CD14-positive monocyte (primary cell): ENCODE measurements at regions not wholly inside any gene's neighbourhood (a gene's known extent, or its start where the extent isn't known, plus 50 kb on each side); places are given as distances from the start of the nearest gene placed in this dataset.
"Not testable (repeated sequence)": the region's sequence is repeated elsewhere in the genome, so short reads cannot be mapped to it uniquely, and the experiment has no call there.

Experiments
- DNase-seq, 3 donors: peaks; one replicate each; pipeline ENCODE4 v3.0.0-alpha.2; 2011 to 2022
- H2AFZ ChIP-seq: 2 replicates; pipeline ENCODE4 v1.6.0; 2012; ENCODE audit warnings: mild to moderate bottlenecking, low read depth, low read length, inconsistent platforms; ENCODE audit not compliant: insufficient read depth, poor library complexity, severe bottlenecking
- H3K27ac ChIP-seq, 2 donors: 1 replicate in 1 of 2; 2 replicates in 1 of 2; pipeline ENCODE4 v1.5.1; 2012 to 2013; ENCODE audit warnings: low read length in 2 of 2, control low read depth in 1 of 2, inconsistent platforms in 1 of 2, low read depth in 1 of 2, mild to moderate bottlenecking in 1 of 2
- H3K27me3 ChIP-seq, 2 donors: one replicate each; pipeline versions ENCODE4 v1.6.0 to v1.6.1; 2011 to 2013; ENCODE audit warnings: low read length in 2 of 2; ENCODE audit not compliant: control insufficient read depth in 2 of 2, insufficient read depth in 2 of 2
- H3K36me3 ChIP-seq, 2 donors: replicated peaks in 1 of 2; 1 replicate in 1 of 2; 2 replicates in 1 of 2; pipeline versions ENCODE4 v1.5.1 to v1.6.1; 2012 to 2013; ENCODE audit warnings: low read length in 2 of 2, control low read depth in 1 of 2, inconsistent platforms in 1 of 2, mild to moderate bottlenecking in 1 of 2; ENCODE audit not compliant: insufficient read depth in 2 of 2, control insufficient read depth in 1 of 2
- H3K4me1 ChIP-seq, 2 donors: 1 replicate in 1 of 2; 2 replicates in 1 of 2; pipeline versions ENCODE4 v1.5.1 to v1.6.1; 2012 to 2013; ENCODE audit warnings: low read length in 2 of 2, control low read depth in 1 of 2, inconsistent platforms in 1 of 2, mild to moderate bottlenecking in 1 of 2, moderate library complexity in 1 of 2; ENCODE audit not compliant: insufficient read depth in 2 of 2, control insufficient read depth in 1 of 2
- H3K4me2 ChIP-seq: replicated peaks from 2 replicates; pipeline ENCODE3; 2012; ENCODE audit warnings: low read length, moderate library complexity, mild to moderate bottlenecking; ENCODE audit not compliant: poor library complexity, severe bottlenecking; ENCODE audit errors: extremely low read depth
- H3K4me3 ChIP-seq, 3 experiments: fragments of 200-600 bp in 1 of 3; sonication (generic) in 1 of 3; replicated peaks in 1 of 3; 1 replicate in 2 of 3; 2 replicates in 1 of 3; pipeline ENCODE4 v1.5.1; 2011 to 2013; ENCODE audit warnings: low read length in 3 of 3, mild to moderate bottlenecking in 3 of 3, control low read depth in 2 of 3, low read depth in 2 of 3, inconsistent platforms in 1 of 3, moderate library complexity in 1 of 3
- H3K79me2 ChIP-seq: 2 replicates; pipeline ENCODE4 v1.6.0; 2012; ENCODE audit warnings: mild to moderate bottlenecking, control low read depth, inconsistent platforms, low read length, moderate library complexity; ENCODE audit not compliant: insufficient read depth
- H3K9ac ChIP-seq: 2 replicates; pipeline ENCODE4 v1.6.0; 2017; ENCODE audit warnings: low read length, mild to moderate bottlenecking; ENCODE audit not compliant: insufficient read depth, poor library complexity, severe bottlenecking
- H3K9me3 ChIP-seq, 2 donors: replicated peaks in 1 of 2; 1 replicate in 1 of 2; 2 replicates in 1 of 2; pipeline versions ENCODE4 v1.5.1 to v1.6.1; 2012 to 2013; ENCODE audit warnings: low read length in 2 of 2, control low read depth in 1 of 2; ENCODE audit not compliant: control insufficient read depth in 1 of 2, insufficient read depth in 1 of 2
- H4K20me1 ChIP-seq: 2 replicates; pipeline ENCODE4 v1.6.0; 2012; ENCODE audit warnings: mild to moderate bottlenecking, low read length, control low read depth, moderate library complexity; ENCODE audit not compliant: insufficient read depth
- H3K27ac Mint-ChIP-seq, 7 donors: one replicate each; pipeline ENCODE4 v1.8.0; 2020; ENCODE audit warnings: mild to moderate bottlenecking in 7 of 7, mixed read lengths in 7 of 7, moderate library complexity in 6 of 7, inconsistent platforms in 2 of 7
- H3K27me3 Mint-ChIP-seq, 3 donors: one replicate each; pipeline ENCODE4 v1.8.0; 2021 to 2022; ENCODE audit warnings: low read depth in 3 of 3, mild to moderate bottlenecking in 3 of 3, mixed read lengths in 3 of 3, moderate library complexity in 3 of 3, inconsistent platforms in 1 of 3
- H3K36me3 Mint-ChIP-seq, 2 donors: one replicate each; pipeline ENCODE4 v1.8.0; 2020; ENCODE audit warnings: mixed read lengths in 2 of 2, inconsistent platforms in 1 of 2, mild to moderate bottlenecking in 1 of 2
- H3K4me1 Mint-ChIP-seq: one replicate; pipeline ENCODE4 v1.8.0; 2020; ENCODE audit warnings: mild to moderate bottlenecking, mixed read lengths
- H3K4me3 Mint-ChIP-seq, 2 donors: one replicate each; pipeline ENCODE4 v1.8.0; 2020; ENCODE audit warnings: mild to moderate bottlenecking in 2 of 2, mixed read lengths in 2 of 2, moderate library complexity in 1 of 2
- H3K9me3 Mint-ChIP-seq, 7 donors: one replicate each; pipeline ENCODE4 v1.8.0; 2020 to 2022; ENCODE audit warnings: mixed read lengths in 7 of 7, mild to moderate bottlenecking in 6 of 7, moderate library complexity in 6 of 7, inconsistent platforms in 2 of 7
- WGBS: methylation state at CpG from one replicate; pipeline ENCODE4 v1.1.5; 2013; ENCODE audit warnings: missing lambda C conversion rate; ENCODE audit not compliant: insufficient coverage; 5-methylcytosine and 5-hydroxymethylcytosine counted together
- intact Hi-C, 2 donors: fragments of 100-400 bp; cut with micrococcal nuclease; formaldehyde crosslinking; loops; one replicate each; pipeline versions ENCODE4 v1.15.0 to v1.15.1; 2023
- TF ChIP-seq, protein P1 (sequence below): fragments of 200-600 bp; IDR thresholded peaks from one replicate; pipeline ENCODE4 v1.8.0; 2022; ENCODE audit warnings: antibody characterized with exemption, mild to moderate bottlenecking

DNA sequence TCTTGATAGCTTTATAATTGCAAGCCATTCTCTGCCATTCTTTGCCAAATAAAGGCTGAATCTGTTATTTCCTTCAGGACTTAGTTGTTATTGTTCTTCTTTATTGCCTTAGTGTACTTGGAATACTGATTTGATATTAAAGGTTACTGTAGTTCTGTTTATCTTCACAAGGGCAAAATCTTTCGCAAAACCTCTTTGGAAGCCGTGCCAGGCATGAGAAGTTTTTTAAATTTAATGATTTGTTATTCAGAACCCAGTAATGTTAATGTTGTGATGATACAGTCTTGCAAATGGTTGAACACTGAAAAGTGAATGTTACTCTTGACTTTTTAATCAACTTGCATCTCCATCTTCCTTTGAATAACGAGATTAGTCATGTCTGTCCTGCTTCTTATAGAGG lies 1225.2 kb upstream of the GOT2 start:
- H3K27me3 ChIP-seq: no peaks in the 10 kb centered on the region
- TF ChIP-seq, protein P1, sequence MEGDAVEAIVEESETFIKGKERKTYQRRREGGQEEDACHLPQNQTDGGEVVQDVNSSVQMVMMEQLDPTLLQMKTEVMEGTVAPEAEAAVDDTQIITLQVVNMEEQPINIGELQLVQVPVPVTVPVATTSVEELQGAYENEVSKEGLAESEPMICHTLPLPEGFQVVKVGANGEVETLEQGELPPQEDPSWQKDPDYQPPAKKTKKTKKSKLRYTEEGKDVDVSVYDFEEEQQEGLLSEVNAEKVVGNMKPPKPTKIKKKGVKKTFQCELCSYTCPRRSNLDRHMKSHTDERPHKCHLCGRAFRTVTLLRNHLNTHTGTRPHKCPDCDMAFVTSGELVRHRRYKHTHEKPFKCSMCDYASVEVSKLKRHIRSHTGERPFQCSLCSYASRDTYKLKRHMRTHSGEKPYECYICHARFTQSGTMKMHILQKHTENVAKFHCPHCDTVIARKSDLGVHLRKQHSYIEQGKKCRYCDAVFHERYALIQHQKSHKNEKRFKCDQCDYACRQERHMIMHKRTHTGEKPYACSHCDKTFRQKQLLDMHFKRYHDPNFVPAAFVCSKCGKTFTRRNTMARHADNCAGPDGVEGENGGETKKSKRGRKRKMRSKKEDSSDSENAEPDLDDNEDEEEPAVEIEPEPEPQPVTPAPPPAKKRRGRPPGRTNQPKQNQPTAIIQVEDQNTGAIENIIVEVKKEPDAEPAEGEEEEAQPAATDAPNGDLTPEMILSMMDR: no peak

DNA sequence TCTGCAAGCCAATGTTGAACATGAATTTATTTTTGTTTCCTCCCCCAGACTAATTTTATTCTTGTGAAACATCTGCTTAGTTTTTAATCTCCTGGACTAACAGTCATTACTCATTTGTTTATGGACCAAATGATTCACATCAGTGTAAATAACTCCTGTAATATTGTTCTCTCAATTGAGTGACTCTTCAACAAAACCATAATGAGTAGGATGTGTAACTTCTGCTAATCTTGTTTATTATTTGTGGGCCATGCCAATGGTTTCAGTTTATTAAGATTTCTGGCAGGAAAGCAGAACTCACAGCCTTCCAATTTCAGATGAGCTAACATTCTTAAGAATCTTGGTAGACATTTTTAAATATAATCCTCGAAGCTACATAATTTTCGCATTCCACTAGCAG lies 1216.3 kb upstream of the GOT2 start:
- no peaks in the 10 kb centered on the region for H3K4me1 Mint-ChIP-seq
- no peak for DNase-seq

More for the DNA sequence above, 1225.2 kb upstream of the GOT2 start:
- DNase-seq: no peak
- Mint-ChIP-seq H3K9me3 (peaks cover 0 to 12% (median 5%) of the 10 kb centered on the region in 7 donors), H3K27ac (no peak overlapping the region), H3K27me3 (peaks cover 0 to 1% (median 0%) of the 10 kb centered on the region in 3 donors), H3K36me3 (no peaks in the 10 kb centered on the region), H3K4me1 (no peaks in the 10 kb centered on the region), H3K4me3 (no peak overlapping the region)
- Histone ChIP-seq H3K4me1 (no peaks in the 10 kb centered on the region), H4K20me1 (no peaks in the 10 kb centered on the region), H3K36me3 (no peaks in the 10 kb centered on the region), H3K79me2 (no peaks in the 10 kb centered on the region), H3K4me2 (no peak overlapping the region), H3K9ac (no peak overlapping the region), H2AFZ (no peak overlapping the region), H3K27ac (no peak overlapping the region), H3K9me3 (no peaks in the 10 kb centered on the region), H3K4me3 (no peak overlapping the region)
- intact Hi-C loops: no loop called here
- no CpG with 5 or more reads among the region's 3 CpGs for WGBS

DNA sequence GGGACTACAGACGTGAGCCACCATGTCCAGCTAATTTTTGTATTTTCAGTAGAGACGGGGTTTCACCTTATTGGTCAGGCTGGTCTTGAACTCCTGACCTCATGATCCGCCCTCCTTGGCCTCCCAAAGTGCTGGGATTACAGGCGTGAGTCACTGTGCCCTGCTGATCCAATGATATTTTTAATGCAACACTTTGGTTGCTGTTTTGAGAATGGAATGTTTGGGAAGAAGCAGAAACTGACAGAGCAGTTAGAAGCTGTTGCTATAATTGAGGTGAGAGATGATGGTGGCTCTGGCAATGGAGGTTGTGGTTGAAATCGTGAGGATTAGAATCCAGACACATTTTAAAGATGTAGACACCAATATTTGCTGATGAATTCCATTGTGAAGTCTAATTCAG lies 1209.9 kb upstream of the GOT2 start:
- H3K4me3 Mint-ChIP-seq, intact Hi-C loops, H3K4me1 Mint-ChIP-seq, H3K27ac ChIP-seq, H4K20me1 ChIP-seq, H2AFZ ChIP-seq, H3K9me3 ChIP-seq, H3K4me3 ChIP-seq, H3K79me2 ChIP-seq, DNase-seq, H3K27me3 Mint-ChIP-seq, H3K27ac Mint-ChIP-seq, H3K4me2 ChIP-seq, H3K9ac ChIP-seq, H3K4me1 ChIP-seq, H3K36me3 Mint-ChIP-seq, H3K36me3 ChIP-seq, H3K27me3 ChIP-seq: not testable (repeated sequence)
- H3K9me3 Mint-ChIP-seq: peaks cover 0 to 10% (median 5%) of the 10 kb centered on the region in 7 donors
- WGBS: 95% methylated on average over 4 of the region's 5 CpGs

More for the DNA sequence above, 1216.3 kb upstream of the GOT2 start:
- no peaks in the 10 kb centered on the region for H4K20me1 ChIP-seq
- WGBS: no CpG with 5 or more reads among the region's 2 CpGs
- H3K4me1 ChIP-seq: no peaks in the 10 kb centered on the region
- Mint-ChIP-seq H3K36me3 (no peaks in the 10 kb centered on the region), H3K9me3 (peaks cover 0 to 8% (median 3%) of the 10 kb centered on the region in 7 donors), H3K4me3 (no peak overlapping the region), H3K27ac (no peak overlapping the region), H3K27me3 (no peaks in the 10 kb centered on the region)
- no peaks in the 10 kb centered on the region for H3K79me2 ChIP-seq
- H3K9me3 ChIP-seq: peaks cover 0 to 4% of the 10 kb centered on the region in 2 donors
- H3K27ac ChIP-seq: no peak overlapping the region
- TF ChIP-seq, protein P1: no peak
- H3K36me3 ChIP-seq: no peaks in the 10 kb centered on the region
- intact Hi-C loops: no loop called here
- no peak overlapping the region for H2AFZ ChIP-seq
- H3K27me3 ChIP-seq: no peaks in the 10 kb centered on the region
- H3K4me2 ChIP-seq: no peak overlapping the region
- H3K9ac ChIP-seq: no peak overlapping the region
- no peak overlapping the region for H3K4me3 ChIP-seq
